Endodermal cell (in vitro differentiated cells): ENCODE measurements at regions not wholly inside any gene's neighbourhood (a gene's known extent, or its start where the extent isn't known, plus 50 kb on each side); places are given as distances from the start of the nearest gene placed in this dataset.

Experiments used
- DNase-seq: peaks from one replicate; pipeline ENCODE4 v3.0.0-alpha.2; 2017
- H3K27ac ChIP-seq: 2 replicates; pipeline ENCODE4 v1.5.1; 2013; ENCODE audit warnings: mild to moderate bottlenecking, low read depth, low read length, moderate library complexity
- H3K27me3 ChIP-seq: 2 replicates; pipeline ENCODE4 v1.6.1; 2013; ENCODE audit warnings: mild to moderate bottlenecking, low read length, moderate library complexity; ENCODE audit not compliant: insufficient read depth, control insufficient read depth, poor library complexity, severe bottlenecking
- H3K36me3 ChIP-seq: 2 replicates; pipeline ENCODE4 v1.7.0; 2013; ENCODE audit warnings: mild to moderate bottlenecking, low read length, moderate library complexity; ENCODE audit not compliant: control insufficient read depth, insufficient read depth
- H3K4me1 ChIP-seq: one replicate; pipeline ENCODE4 v1.7.0; 2013; ENCODE audit warnings: low read length; ENCODE audit not compliant: control insufficient read depth, insufficient read depth
- H3K4me3 ChIP-seq: 2 replicates; pipeline ENCODE4 v1.5.1; 2013; ENCODE audit warnings: mild to moderate bottlenecking, low read length, moderate library complexity
- H3K9ac ChIP-seq: 2 replicates; pipeline ENCODE4 v1.6.1; 2013; ENCODE audit warnings: mild to moderate bottlenecking, low read length, moderate library complexity; ENCODE audit not compliant: poor library complexity, severe bottlenecking; ENCODE audit errors: extremely low read depth
- H3K9me3 ChIP-seq: 2 replicates; pipeline ENCODE4 v1.6.1; 2013; ENCODE audit warnings: mild to moderate bottlenecking, low read length, moderate library complexity; ENCODE audit not compliant: control insufficient read depth
- H3K27ac Mint-ChIP-seq: 2 replicates; pipeline ENCODE4 v1.8.0; 2020; ENCODE audit warnings: mixed read lengths
- H3K27me3 Mint-ChIP-seq: 2 replicates; pipeline ENCODE4 v1.8.0; 2021; ENCODE audit warnings: mild to moderate bottlenecking, mixed read lengths; ENCODE audit not compliant: insufficient read depth
- H3K36me3 Mint-ChIP-seq: 2 replicates; pipeline ENCODE4 v1.8.0; 2020; ENCODE audit warnings: low read depth, mixed read lengths
- H3K4me1 Mint-ChIP-seq: 2 replicates; pipeline ENCODE4 v1.8.0; 2020; ENCODE audit warnings: mixed read lengths
- H3K4me3 Mint-ChIP-seq: 2 replicates; pipeline ENCODE4 v1.8.0; 2020; ENCODE audit warnings: mild to moderate bottlenecking, moderate library complexity, mixed read lengths
- H3K9me3 Mint-ChIP-seq: 2 replicates; pipeline ENCODE4 v1.8.0; 2020; ENCODE audit warnings: mild to moderate bottlenecking, mixed read lengths
- WGBS, 2 experiments: methylation state at CpG; one replicate each; pipeline versions ENCODE4 v1.1.5 to v1.1.7; 2013; ENCODE audit warnings: missing lambda C conversion rate in 2 of 2, mixed read lengths in 1 of 2; ENCODE audit not compliant: insufficient coverage in 1 of 2, insufficient read length in 1 of 2; 5-methylcytosine and 5-hydroxymethylcytosine counted together
- TF ChIP-seq, protein P1 (sequence below): fragments of 200-600 bp; sonication (generic); conservative IDR thresholded peaks from 2 replicates; pipeline ENCODE4 v1.5.0; 2021; ENCODE audit warnings: antibody characterized with exemption, mild to moderate bottlenecking

DNA sequence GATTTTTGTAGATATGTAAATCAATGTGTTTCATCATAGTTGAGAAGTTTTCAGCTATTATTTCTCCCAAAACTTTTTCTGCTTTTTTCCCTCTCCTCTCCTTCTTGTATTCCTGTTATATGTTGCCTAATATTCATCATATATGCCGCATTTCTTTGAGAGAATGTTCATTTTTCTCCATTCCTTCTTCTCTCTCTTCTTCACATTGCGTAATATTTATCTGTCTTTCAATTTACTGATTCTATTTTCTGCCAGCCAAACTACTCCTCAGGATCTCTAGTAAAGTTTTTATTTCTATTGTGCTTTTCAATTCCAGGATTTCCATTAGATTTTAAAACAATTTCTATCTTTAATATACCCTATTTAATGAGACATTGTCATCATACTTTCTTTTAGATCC is 896.8 kb downstream of the EPHA7 start:
- Mint-ChIP-seq H3K4me3 (no peak overlapping the region), H3K36me3 (no peaks in the 10 kb centered on the region), H3K4me1 (no peaks in the 10 kb centered on the region), H3K9me3 (no peaks in the 10 kb centered on the region), H3K27ac (no peak overlapping the region), H3K27me3 (no peaks in the 10 kb centered on the region)
- Histone ChIP-seq H3K27me3 (no peaks in the 10 kb centered on the region), H3K36me3 (no peaks in the 10 kb centered on the region), H3K9me3 (no peaks in the 10 kb centered on the region), H3K27ac (no peak overlapping the region), H3K4me1 (no peaks in the 10 kb centered on the region), H3K9ac (no peak overlapping the region), H3K4me3 (no peak overlapping the region)
- TF ChIP-seq, protein P1, sequence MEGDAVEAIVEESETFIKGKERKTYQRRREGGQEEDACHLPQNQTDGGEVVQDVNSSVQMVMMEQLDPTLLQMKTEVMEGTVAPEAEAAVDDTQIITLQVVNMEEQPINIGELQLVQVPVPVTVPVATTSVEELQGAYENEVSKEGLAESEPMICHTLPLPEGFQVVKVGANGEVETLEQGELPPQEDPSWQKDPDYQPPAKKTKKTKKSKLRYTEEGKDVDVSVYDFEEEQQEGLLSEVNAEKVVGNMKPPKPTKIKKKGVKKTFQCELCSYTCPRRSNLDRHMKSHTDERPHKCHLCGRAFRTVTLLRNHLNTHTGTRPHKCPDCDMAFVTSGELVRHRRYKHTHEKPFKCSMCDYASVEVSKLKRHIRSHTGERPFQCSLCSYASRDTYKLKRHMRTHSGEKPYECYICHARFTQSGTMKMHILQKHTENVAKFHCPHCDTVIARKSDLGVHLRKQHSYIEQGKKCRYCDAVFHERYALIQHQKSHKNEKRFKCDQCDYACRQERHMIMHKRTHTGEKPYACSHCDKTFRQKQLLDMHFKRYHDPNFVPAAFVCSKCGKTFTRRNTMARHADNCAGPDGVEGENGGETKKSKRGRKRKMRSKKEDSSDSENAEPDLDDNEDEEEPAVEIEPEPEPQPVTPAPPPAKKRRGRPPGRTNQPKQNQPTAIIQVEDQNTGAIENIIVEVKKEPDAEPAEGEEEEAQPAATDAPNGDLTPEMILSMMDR, result no peak
- WGBS, 2 experiments, result 87% methylated on average over 2 of the region's 2 CpGs; no CpG with 5 or more reads in 1 of the 2 experiments
- no peak for DNase-seq

GRCh38 chr6:92521553-92521952 is 897.8 kb downstream of the EPHA7 start:
- Mint-ChIP-seq H3K4me3 (no peak overlapping the region), H3K36me3 (no peaks in the 10 kb centered on the region), H3K27me3 (no peaks in the 10 kb centered on the region), H3K4me1 (no peaks in the 10 kb centered on the region), H3K27ac (no peak overlapping the region), H3K9me3 (no peaks in the 10 kb centered on the region)
- H3K27ac ChIP-seq, result no peak overlapping the region
- H3K9me3 ChIP-seq, result no peaks in the 10 kb centered on the region
- TF ChIP-seq, protein P1, result no peak
- no peak overlapping the region for H3K9ac ChIP-seq
- H3K4me1 ChIP-seq, result no peaks in the 10 kb centered on the region
- no peaks in the 10 kb centered on the region for H3K27me3 ChIP-seq
- DNase-seq, result no peak
- no peaks in the 10 kb centered on the region for H3K36me3 ChIP-seq
- no peak overlapping the region for H3K4me3 ChIP-seq
- 77% methylated on average over 1 of the region's 1 CpG; no CpG with 5 or more reads in 1 of the 2 experiments for WGBS, 2 experiments

- Mint-ChIP-seq H3K27ac (no peak overlapping the region), H3K4me3 (no peak overlapping the region), H3K36me3 (no peaks in the 10 kb centered on the region), H3K4me1 (no peaks in the 10 kb centered on the region), H3K27me3 (no peaks in the 10 kb centered on the region), H3K9me3 (no peaks in the 10 kb centered on the region)
- no peaks in the 10 kb centered on the region for H3K36me3 ChIP-seq
- no peaks in the 10 kb centered on the region for H3K9me3 ChIP-seq
- H3K4me3 ChIP-seq, result no peak overlapping the region
- WGBS, 2 experiments, result 83 to 94% methylated on average over 1 of the region's 1 CpG
- no peak for DNase-seq
- no peak overlapping the region for H3K9ac ChIP-seq
- H3K4me1 ChIP-seq, result no peaks in the 10 kb centered on the region
- no peaks in the 10 kb centered on the region for H3K27me3 ChIP-seq
- TF ChIP-seq, protein P1, result no peak
- no peak overlapping the region for H3K27ac ChIP-seq
Measured at GRCh38 chr6:92510137-92510536, 909.2 kb downstream of the EPHA7 start.
